Endodermal cell (in vitro differentiated cells): ENCODE measurements at regions not wholly inside any gene's neighbourhood (a gene's known extent, or its start where the extent isn't known, plus 50 kb on each side); places are given as distances from the start of the nearest gene placed in this dataset.

Source experiments
- DNase-seq: peaks from one replicate; pipeline ENCODE4 v3.0.0-alpha.2; 2017
- H3K27ac ChIP-seq: 2 replicates; pipeline ENCODE4 v1.5.1; 2013; ENCODE audit warnings: mild to moderate bottlenecking, low read depth, low read length, moderate library complexity
- H3K27me3 ChIP-seq: 2 replicates; pipeline ENCODE4 v1.6.1; 2013; ENCODE audit warnings: mild to moderate bottlenecking, low read length, moderate library complexity; ENCODE audit not compliant: insufficient read depth, control insufficient read depth, poor library complexity, severe bottlenecking
- H3K36me3 ChIP-seq: 2 replicates; pipeline ENCODE4 v1.7.0; 2013; ENCODE audit warnings: mild to moderate bottlenecking, low read length, moderate library complexity; ENCODE audit not compliant: control insufficient read depth, insufficient read depth
- H3K4me1 ChIP-seq: one replicate; pipeline ENCODE4 v1.7.0; 2013; ENCODE audit warnings: low read length; ENCODE audit not compliant: control insufficient read depth, insufficient read depth
- H3K4me3 ChIP-seq: 2 replicates; pipeline ENCODE4 v1.5.1; 2013; ENCODE audit warnings: mild to moderate bottlenecking, low read length, moderate library complexity
- H3K9ac ChIP-seq: 2 replicates; pipeline ENCODE4 v1.6.1; 2013; ENCODE audit warnings: mild to moderate bottlenecking, low read length, moderate library complexity; ENCODE audit not compliant: poor library complexity, severe bottlenecking; ENCODE audit errors: extremely low read depth
- H3K9me3 ChIP-seq: 2 replicates; pipeline ENCODE4 v1.6.1; 2013; ENCODE audit warnings: mild to moderate bottlenecking, low read length, moderate library complexity; ENCODE audit not compliant: control insufficient read depth
- H3K27ac Mint-ChIP-seq: 2 replicates; pipeline ENCODE4 v1.8.0; 2020; ENCODE audit warnings: mixed read lengths
- H3K27me3 Mint-ChIP-seq: 2 replicates; pipeline ENCODE4 v1.8.0; 2021; ENCODE audit warnings: mild to moderate bottlenecking, mixed read lengths; ENCODE audit not compliant: insufficient read depth
- H3K36me3 Mint-ChIP-seq: 2 replicates; pipeline ENCODE4 v1.8.0; 2020; ENCODE audit warnings: low read depth, mixed read lengths
- H3K4me1 Mint-ChIP-seq: 2 replicates; pipeline ENCODE4 v1.8.0; 2020; ENCODE audit warnings: mixed read lengths
- H3K4me3 Mint-ChIP-seq: 2 replicates; pipeline ENCODE4 v1.8.0; 2020; ENCODE audit warnings: mild to moderate bottlenecking, moderate library complexity, mixed read lengths
- H3K9me3 Mint-ChIP-seq: 2 replicates; pipeline ENCODE4 v1.8.0; 2020; ENCODE audit warnings: mild to moderate bottlenecking, mixed read lengths
- CTCF ChIP-seq: fragments of 200-600 bp; sonication (generic); conservative IDR thresholded peaks from 2 replicates; pipeline ENCODE4 v1.5.0; 2021; ENCODE audit warnings: antibody characterized with exemption, mild to moderate bottlenecking
- WGBS, 2 experiments: methylation state at CpG; one replicate each; pipeline versions ENCODE4 v1.1.5 to v1.1.7; 2013; ENCODE audit warnings: missing lambda C conversion rate in 2 of 2, mixed read lengths in 1 of 2; ENCODE audit not compliant: insufficient coverage in 1 of 2, insufficient read length in 1 of 2; 5-methylcytosine and 5-hydroxymethylcytosine counted together

DNA sequence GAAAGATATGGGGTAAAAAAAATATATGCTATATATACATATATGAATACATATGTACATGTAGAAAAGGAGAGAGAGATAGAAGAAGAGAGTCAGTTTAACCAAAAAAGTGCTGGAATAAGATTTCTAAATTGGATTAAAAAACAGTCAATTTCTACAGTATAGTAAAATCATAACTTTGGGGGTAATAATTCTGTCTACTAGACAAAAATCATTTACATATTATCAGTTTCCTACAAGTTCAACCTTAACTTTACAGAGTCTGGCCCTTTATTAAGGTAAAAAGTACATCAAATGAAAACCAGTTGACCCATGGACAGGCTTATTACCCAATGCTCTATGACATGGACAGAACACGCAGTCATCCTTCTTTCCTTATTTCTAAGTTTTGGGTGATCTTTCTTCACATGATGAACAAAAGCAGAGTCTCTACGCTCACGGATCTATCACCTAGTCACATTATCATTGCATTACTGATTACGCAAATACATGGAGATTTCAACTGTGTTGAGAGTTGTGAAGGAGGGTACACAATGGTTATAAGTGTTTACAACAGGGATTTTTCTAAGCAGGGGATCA lies 63.9 kb upstream of the SMIM36 start:
- no peaks in the 10 kb centered on the region for H3K36me3 ChIP-seq
- H3K4me3 ChIP-seq, result no peak overlapping the region
- WGBS, 2 experiments, result 85 to 90% methylated on average over 4 of the region's 4 CpGs
- no peak overlapping the region for H3K27ac ChIP-seq
- H3K27ac Mint-ChIP-seq, result no peak overlapping the region
- H3K4me1 Mint-ChIP-seq, result no peaks in the 10 kb centered on the region
- no peaks in the 10 kb centered on the region for H3K36me3 Mint-ChIP-seq
- no peaks in the 10 kb centered on the region for H3K9me3 ChIP-seq
- H3K9ac ChIP-seq, result no peak overlapping the region
- H3K27me3 ChIP-seq, result no peaks in the 10 kb centered on the region
- no peak overlapping the region for H3K4me3 Mint-ChIP-seq
- H3K27me3 Mint-ChIP-seq, result no peaks in the 10 kb centered on the region
- DNase-seq, result no peak
- no peaks in the 10 kb centered on the region for H3K9me3 Mint-ChIP-seq
- H3K4me1 ChIP-seq, result no peaks in the 10 kb centered on the region
- no peak for TF ChIP-seq CTCF

- no peak overlapping the region for H3K4me3 ChIP-seq
- no peaks in the 10 kb centered on the region for H3K36me3 ChIP-seq
- H3K4me1 Mint-ChIP-seq, result peaks cover under 1% of the 10 kb centered on the region
- no peaks in the 10 kb centered on the region for H3K27me3 Mint-ChIP-seq
- H3K27me3 ChIP-seq, result no peaks in the 10 kb centered on the region
- H3K36me3 Mint-ChIP-seq, result no peaks in the 10 kb centered on the region
- H3K9ac ChIP-seq, result no peak overlapping the region
- no peaks in the 10 kb centered on the region for H3K9me3 ChIP-seq
- no peak overlapping the region for H3K4me3 Mint-ChIP-seq
- no peaks in the 10 kb centered on the region for H3K9me3 Mint-ChIP-seq
- no peak overlapping the region for H3K27ac Mint-ChIP-seq
- TF ChIP-seq CTCF, result no peak
- H3K27ac ChIP-seq, result no peak overlapping the region
- no peak for DNase-seq
- no peaks in the 10 kb centered on the region for H3K4me1 ChIP-seq
- 95% methylated on average over 2 of the region's 2 CpGs; no CpG with 5 or more reads in 1 of the 2 experiments for WGBS, 2 experiments
These were observed 61.3 kb upstream of the SMIM36 start for GRCh38 chr17:55572599-55572998.

- Histone ChIP-seq H3K4me1 (no peaks in the 10 kb centered on the region), H3K9me3 (no peaks in the 10 kb centered on the region), H3K36me3 (no peaks in the 10 kb centered on the region), H3K4me3 (no peak overlapping the region), H3K9ac (no peak overlapping the region), H3K27ac (no peak overlapping the region), H3K27me3 (no peaks in the 10 kb centered on the region)
- H3K36me3 Mint-ChIP-seq, result no peaks in the 10 kb centered on the region
- no peaks in the 10 kb centered on the region for H3K27me3 Mint-ChIP-seq
- H3K4me3 Mint-ChIP-seq, result no peak overlapping the region
- 93% methylated on average over 3 of the region's 4 CpGs; no CpG with 5 or more reads in 1 of the 2 experiments for WGBS, 2 experiments
- TF ChIP-seq CTCF, result no peak
- H3K27ac Mint-ChIP-seq, result no peak overlapping the region
- H3K9me3 Mint-ChIP-seq, result no peaks in the 10 kb centered on the region
- DNase-seq, result no peak
- H3K4me1 Mint-ChIP-seq, result peaks cover 5% of the 10 kb centered on the region
These were observed 60.9 kb upstream of the SMIM36 start for GRCh38 chr17:55572139-55572538.
